ENCODE measurements at regions not wholly inside any gene's neighbourhood (a gene's known extent, or its start where the extent isn't known, plus 50 kb on each side); places are given as distances from the start of the nearest gene placed in this dataset.

DNA sequence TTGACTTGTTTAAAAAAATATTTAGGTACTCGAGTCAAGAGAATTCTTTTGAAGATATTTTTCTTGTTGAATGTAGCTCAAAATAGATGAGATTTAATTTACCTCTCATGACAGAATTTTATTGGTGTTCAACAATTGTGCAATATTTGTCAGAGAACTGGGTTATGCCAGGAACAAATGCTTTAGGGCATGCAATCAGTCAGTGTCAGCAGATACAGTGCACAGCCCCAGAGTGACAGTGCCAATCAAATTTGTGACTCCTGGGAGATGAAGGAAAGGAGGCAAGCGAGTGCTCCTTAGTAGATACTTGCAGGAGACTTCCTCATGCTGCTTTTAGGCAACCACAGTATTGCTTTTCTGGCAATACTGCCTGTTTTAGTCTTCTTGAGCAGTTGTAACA lies 81.2 kb upstream of the DSEL start:
- ATAC-seq (no peak), DNase-seq (no peak)
- no peaks in the 10 kb centered on the region for H3K4me1 ChIP-seq (ENCODE audit: low read depth)
- no peak overlapping the region for H3K4me3 ChIP-seq
- H3K9me3 ChIP-seq = peaks cover 3% of the 10 kb centered on the region
- intact Hi-C loops (cut with DNase I, micrococcal nuclease) = no loop called here
- TF ChIP-seq, protein P1, sequence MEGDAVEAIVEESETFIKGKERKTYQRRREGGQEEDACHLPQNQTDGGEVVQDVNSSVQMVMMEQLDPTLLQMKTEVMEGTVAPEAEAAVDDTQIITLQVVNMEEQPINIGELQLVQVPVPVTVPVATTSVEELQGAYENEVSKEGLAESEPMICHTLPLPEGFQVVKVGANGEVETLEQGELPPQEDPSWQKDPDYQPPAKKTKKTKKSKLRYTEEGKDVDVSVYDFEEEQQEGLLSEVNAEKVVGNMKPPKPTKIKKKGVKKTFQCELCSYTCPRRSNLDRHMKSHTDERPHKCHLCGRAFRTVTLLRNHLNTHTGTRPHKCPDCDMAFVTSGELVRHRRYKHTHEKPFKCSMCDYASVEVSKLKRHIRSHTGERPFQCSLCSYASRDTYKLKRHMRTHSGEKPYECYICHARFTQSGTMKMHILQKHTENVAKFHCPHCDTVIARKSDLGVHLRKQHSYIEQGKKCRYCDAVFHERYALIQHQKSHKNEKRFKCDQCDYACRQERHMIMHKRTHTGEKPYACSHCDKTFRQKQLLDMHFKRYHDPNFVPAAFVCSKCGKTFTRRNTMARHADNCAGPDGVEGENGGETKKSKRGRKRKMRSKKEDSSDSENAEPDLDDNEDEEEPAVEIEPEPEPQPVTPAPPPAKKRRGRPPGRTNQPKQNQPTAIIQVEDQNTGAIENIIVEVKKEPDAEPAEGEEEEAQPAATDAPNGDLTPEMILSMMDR (IDR thresholded peaks at IDR 0.05) = no peak
- no peaks in the 10 kb centered on the region for H3K36me3 ChIP-seq (ENCODE audit: low read depth)

DNA sequence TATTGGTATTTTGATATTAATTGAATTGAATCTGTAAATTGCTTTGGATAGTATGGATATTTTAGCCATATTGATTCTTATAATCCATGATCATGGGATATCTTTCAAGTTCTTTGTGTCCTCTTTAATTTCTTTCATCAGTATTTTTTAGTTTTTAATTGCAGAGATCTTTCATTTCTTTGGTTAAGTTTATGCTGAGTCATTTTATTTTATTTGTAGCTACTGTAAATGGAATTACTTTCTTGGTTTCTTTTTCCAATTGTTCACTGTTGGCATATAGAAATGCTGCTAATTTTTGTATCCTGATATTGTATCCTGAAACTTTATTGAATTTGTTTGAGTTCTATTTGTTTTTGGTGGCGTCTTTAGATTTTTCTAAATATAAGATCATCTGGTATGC lies 79.5 kb upstream of the DSEL start:
- Histone ChIP-seq H3K36me3 (ENCODE audit: low read depth) (no peaks in the 10 kb centered on the region), H3K4me3 (no peak overlapping the region), H3K4me1 (ENCODE audit: low read depth) (no peaks in the 10 kb centered on the region), H3K9me3 (peaks cover 3% of the 10 kb centered on the region)
- TF ChIP-seq, protein P1 (IDR thresholded peaks at IDR 0.05) = no peak
- DNase-seq (no peak), ATAC-seq (no peak)
- intact Hi-C loops (cut with DNase I, micrococcal nuclease) = no loop called here

DNA sequence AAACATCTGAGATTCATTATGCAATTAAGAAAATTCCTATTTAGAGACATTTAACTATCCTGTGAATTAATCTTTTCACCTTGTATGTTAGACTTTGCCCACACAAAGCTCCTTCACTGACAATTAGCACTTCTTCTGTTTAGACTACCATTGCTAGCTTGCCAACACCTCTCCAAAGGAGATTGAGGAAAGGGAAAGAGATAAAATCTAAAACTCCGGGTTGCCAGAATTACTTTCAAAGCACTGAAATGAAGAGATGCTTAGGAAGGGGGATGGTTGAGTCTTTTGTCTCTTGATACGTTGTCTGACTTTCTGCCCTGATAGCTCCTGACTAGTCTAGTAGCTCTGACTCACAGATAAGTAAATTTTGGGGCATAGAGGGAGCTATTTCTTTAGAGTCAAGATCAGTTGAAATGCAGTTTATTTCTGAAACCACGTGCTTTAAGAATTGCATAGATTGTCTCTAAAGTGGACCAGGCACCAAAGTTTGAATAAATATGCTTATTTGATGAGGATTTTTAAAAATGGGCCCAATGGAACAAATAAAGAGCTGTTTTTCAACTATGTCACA lies 74.1 kb upstream of the DSEL start:
- intact Hi-C loops (cut with DNase I, micrococcal nuclease) = no loop called here
- DNase-seq = no peak
- H3K36me3 ChIP-seq (ENCODE audit: low read depth) = no peaks in the 10 kb centered on the region
- ATAC-seq = no peak
- H3K4me1 ChIP-seq (ENCODE audit: low read depth) = no peaks in the 10 kb centered on the region
- H3K4me3 ChIP-seq = no peak overlapping the region
- H3K9me3 ChIP-seq = peaks cover 2% of the 10 kb centered on the region
- TF ChIP-seq, protein P1 (IDR thresholded peaks at IDR 0.05) = no peak

DNA sequence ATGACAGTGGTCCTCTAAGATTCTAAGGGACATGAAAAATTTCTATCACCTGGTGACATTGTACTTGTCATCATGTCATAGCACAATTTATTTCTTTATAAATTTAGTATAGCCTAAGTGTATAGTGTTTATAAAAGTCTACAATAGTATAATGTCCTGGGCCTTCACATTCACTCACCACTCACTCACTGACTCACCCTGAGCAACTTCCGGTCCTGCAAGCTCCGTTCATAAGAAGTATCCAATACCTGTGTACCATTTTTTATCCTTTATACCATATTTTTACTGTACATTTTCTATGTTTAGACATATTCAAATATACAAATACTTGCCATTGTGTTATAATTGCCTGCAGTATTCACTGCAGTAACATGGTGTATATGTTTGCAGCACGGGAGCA lies 72.8 kb upstream of the DSEL start:
- intact Hi-C loops (cut with DNase I, micrococcal nuclease) = no loop called here

DNA sequence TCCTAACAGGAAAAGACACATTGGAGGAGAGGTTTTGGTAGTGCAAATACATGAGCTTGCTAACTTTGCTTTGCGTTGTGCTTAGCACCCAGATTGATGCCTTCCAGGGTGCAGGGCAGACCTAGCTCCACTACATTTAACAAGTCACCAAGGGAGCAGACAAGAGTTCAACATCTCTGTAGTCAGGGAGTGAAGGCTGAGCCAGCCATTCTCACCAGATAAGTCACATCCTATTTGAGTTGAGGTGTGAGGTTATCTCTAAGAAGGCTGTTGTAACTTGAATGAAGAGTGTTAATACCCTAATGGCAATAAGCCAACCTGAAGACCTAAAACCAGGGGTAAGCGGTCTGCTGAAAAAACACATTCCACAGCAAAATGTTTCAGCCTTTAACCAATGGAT lies 69.6 kb upstream of the DSEL start:
- TF ChIP-seq, protein P1 (IDR thresholded peaks at IDR 0.05) = no peak
- DNase-seq (no peak), ATAC-seq (no peak)
- Histone ChIP-seq H3K9me3 (no peaks in the 10 kb centered on the region), H3K36me3 (ENCODE audit: low read depth) (no peaks in the 10 kb centered on the region), H3K4me1 (ENCODE audit: low read depth) (no peaks in the 10 kb centered on the region), H3K4me3 (no peak overlapping the region)
- intact Hi-C loops (cut with DNase I, micrococcal nuclease) = no loop called here

More for the DNA sequence above, 72.8 kb upstream of the DSEL start:
- H3K36me3 ChIP-seq (ENCODE audit: low read depth) = no peaks in the 10 kb centered on the region
- TF ChIP-seq, protein P1 (IDR thresholded peaks at IDR 0.05) = no peak
- no peaks in the 10 kb centered on the region for H3K9me3 ChIP-seq
- ATAC-seq = no peak
- H3K4me1 ChIP-seq (ENCODE audit: low read depth) = no peaks in the 10 kb centered on the region
- DNase-seq = no peak
- H3K4me3 ChIP-seq = no peak overlapping the region

DNA sequence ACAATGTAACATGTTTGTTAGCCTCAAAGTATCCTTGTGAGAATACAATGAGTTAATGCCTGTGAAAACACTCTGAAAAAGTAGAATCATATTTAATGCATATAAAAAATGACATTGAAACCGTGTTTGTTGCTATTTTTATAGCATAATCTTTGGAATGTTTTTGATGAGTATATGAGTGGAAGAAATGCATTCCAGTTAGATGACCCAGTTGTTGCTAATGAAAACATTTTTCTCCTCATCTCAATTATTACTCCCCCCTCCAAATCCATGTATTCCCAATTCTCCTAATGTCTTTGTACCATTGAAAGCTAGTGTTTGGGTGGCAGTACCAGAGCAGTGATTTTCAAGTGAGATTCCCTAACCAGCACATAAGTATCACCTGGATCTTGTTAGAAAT lies 67.1 kb upstream of the DSEL start:
- intact Hi-C loops (cut with DNase I, micrococcal nuclease) = no loop called here
- TF ChIP-seq, protein P1 (IDR thresholded peaks at IDR 0.05) = no peak
- Histone ChIP-seq H3K4me1 (ENCODE audit: low read depth) (no peaks in the 10 kb centered on the region), H3K36me3 (ENCODE audit: low read depth) (no peaks in the 10 kb centered on the region), H3K9me3 (no peaks in the 10 kb centered on the region), H3K4me3 (no peak overlapping the region)
- DNase-seq (no peak), ATAC-seq (no peak)
